ENCODE measurements at regions not wholly inside any gene's neighbourhood (a gene's known extent, or its start where the extent isn't known, plus 50 kb on each side); places are given as distances from the start of the nearest gene placed in this dataset.

DNA sequence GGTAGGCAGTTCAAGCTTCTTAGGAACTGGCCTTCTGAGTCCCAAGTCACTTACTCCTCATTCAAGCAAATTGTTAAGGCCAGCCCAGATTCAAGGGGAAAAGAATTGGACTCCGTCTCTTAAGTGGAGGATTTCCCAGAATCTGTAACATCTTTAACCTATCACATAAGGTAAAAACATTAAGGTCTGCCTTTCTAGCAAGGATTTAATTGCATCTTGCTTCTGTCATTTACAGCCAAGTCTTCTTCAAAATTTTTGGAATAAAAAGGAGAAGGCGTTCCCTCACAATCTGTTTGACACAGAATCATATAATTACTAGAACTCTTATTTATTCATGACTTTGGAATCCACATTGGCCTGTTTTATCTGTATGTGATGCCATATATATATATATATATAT, 56.5 kb upstream of the ADORA2B start:
- H3K9me3 Mint-ChIP-seq (ENCODE audit: unreplicated experiment): no peaks in the 10 kb centered on the region
- no peaks in the 10 kb centered on the region for H3K36me3 ChIP-seq (ENCODE audit: control insufficient read depth, insufficient read depth, low read length)

DNA sequence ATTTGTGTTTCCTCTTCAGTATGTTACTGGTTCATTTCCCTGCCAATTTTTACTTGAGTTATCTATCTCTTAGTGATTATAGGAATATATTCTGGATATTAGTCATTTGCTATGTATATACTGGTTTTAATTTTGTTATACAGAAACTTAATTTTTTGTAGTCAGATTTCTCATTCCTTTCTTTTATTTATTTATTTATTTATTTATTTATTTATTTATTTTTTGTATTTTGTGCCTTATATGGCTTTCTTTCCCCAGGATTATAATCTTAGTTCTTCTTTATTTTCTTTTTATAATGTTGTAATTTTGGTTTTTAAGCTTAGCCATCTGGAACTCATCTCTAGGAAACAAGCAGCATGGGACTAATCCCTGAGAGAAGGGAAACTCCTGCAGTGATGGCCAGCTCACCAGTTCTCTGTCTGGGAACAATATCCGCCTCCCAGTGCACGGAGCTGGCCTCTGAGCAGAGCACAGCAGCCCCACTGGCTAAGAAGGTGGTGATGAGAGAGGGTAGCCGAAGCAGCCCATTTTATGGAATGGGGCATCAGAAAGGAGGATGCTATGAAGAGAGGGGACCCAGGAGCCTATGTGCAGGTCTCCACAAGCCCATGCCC, 54.5 kb upstream of the ADORA2B start:
- no peaks in the 10 kb centered on the region for H3K9me3 Mint-ChIP-seq (ENCODE audit: unreplicated experiment)
- no peak overlapping the region for H3K4me3 ChIP-seq (ENCODE audit: low read depth, low read length)
- ChIA-PET POLR2A (no interaction called here), CTCF (no interaction called here)
- TF ChIP-seq CTCF (IDR thresholded peaks at IDR 0.05; ENCODE audit: insufficient read depth in 1 of 2, low read depth in 1 of 2, low read length in 1 of 2, severe bottlenecking in 1 of 2, unreplicated experiment in 1 of 2): no peak
- H3K27me3 ChIP-seq (replicated peaks; ENCODE audit: control insufficient read depth, insufficient read depth, low read length): no peaks in the 10 kb centered on the region
- intact Hi-C loops (cut with micrococcal nuclease; ENCODE audit: unreplicated experiment): no loop called here
- H3K4me3 Mint-ChIP-seq (ENCODE audit: unreplicated experiment): no peak overlapping the region
- no peak for DNase-seq
- H3K36me3 Mint-ChIP-seq (ENCODE audit: insufficient read depth, unreplicated experiment): no peaks in the 10 kb centered on the region
- no TSS peak for BruUV-seq (replicated peaks)
- peaks cover 8% of the 10 kb centered on the region for H3K4me1 ChIP-seq
- H3K9me3 ChIP-seq: no peaks in the 10 kb centered on the region
- no peaks in the 10 kb centered on the region for H3K4me1 Mint-ChIP-seq (ENCODE audit: low read depth, unreplicated experiment)
- no peak overlapping the region for H3K27ac Mint-ChIP-seq (ENCODE audit: unreplicated experiment)
- no peaks in the 10 kb centered on the region for H3K36me3 ChIP-seq (ENCODE audit: control insufficient read depth, insufficient read depth, low read length)
- H3K27me3 Mint-ChIP-seq (ENCODE audit: insufficient read depth, unreplicated experiment): no peaks in the 10 kb centered on the region

More for the DNA sequence above, 56.5 kb upstream of the ADORA2B start:
- H3K36me3 Mint-ChIP-seq (ENCODE audit: insufficient read depth, unreplicated experiment): no peaks in the 10 kb centered on the region
- no peak overlapping the region for H3K4me3 ChIP-seq (ENCODE audit: low read depth, low read length)
- no peaks in the 10 kb centered on the region; the same call in 1 of the 2 replicates for H3K4me1 ChIP-seq
- ChIA-PET CTCF (no interaction called here), POLR2A (no interaction called here)
- no peak overlapping the region for H3K4me3 Mint-ChIP-seq (ENCODE audit: unreplicated experiment)
- H3K27me3 ChIP-seq (replicated peaks; ENCODE audit: control insufficient read depth, insufficient read depth, low read length): no peaks in the 10 kb centered on the region
- BruUV-seq (replicated peaks): no TSS peak
- intact Hi-C loops (cut with micrococcal nuclease; ENCODE audit: unreplicated experiment): no loop called here
- no peak overlapping the region for H3K27ac Mint-ChIP-seq (ENCODE audit: unreplicated experiment)
- no peak for TF ChIP-seq CTCF (IDR thresholded peaks at IDR 0.05; ENCODE audit: insufficient read depth in 1 of 2, low read depth in 1 of 2, low read length in 1 of 2, severe bottlenecking in 1 of 2, unreplicated experiment in 1 of 2)
- DNase-seq: no peak
- H3K27me3 Mint-ChIP-seq (ENCODE audit: insufficient read depth, unreplicated experiment): no peaks in the 10 kb centered on the region
- H3K4me1 Mint-ChIP-seq (ENCODE audit: low read depth, unreplicated experiment): no peaks in the 10 kb centered on the region
- no peaks in the 10 kb centered on the region for H3K9me3 ChIP-seq

DNA sequence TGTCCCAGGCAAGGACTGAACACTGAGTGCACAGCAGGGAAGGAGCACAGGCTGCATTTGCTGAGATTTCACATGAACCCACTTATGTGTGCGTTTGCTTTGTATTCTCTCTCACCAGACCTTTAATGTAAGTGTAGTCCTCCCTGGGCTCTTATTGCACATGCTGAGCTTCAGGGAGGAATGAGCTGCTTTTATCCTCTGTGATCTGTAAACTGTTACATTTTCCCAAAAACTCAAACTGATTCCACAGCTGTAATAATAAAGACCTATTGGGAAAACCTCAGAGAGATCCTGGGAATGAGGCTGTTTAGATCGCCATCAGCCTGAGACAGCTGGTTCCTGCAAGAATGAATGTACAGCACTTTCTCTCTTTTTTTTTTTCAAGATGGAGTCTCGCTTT, 53.6 kb upstream of the ADORA2B start:
- Mint-ChIP-seq H3K4me1 (ENCODE audit: low read depth, unreplicated experiment) (no peaks in the 10 kb centered on the region), H3K4me3 (ENCODE audit: unreplicated experiment) (no peak overlapping the region), H3K27me3 (ENCODE audit: insufficient read depth, unreplicated experiment) (no peaks in the 10 kb centered on the region), H3K27ac (ENCODE audit: unreplicated experiment) (no peak overlapping the region), H3K36me3 (ENCODE audit: insufficient read depth, unreplicated experiment) (no peaks in the 10 kb centered on the region), H3K9me3 (ENCODE audit: unreplicated experiment) (no peaks in the 10 kb centered on the region)
- no peaks in the 10 kb centered on the region for H3K36me3 ChIP-seq (ENCODE audit: control insufficient read depth, insufficient read depth, low read length)
- CTCF ChIA-PET: no interaction called here
- H3K4me1 ChIP-seq: peaks cover 8% of the 10 kb centered on the region
- DNase-seq: no peak
- no TSS peak for BruUV-seq (replicated peaks)
- H3K4me3 ChIP-seq (ENCODE audit: low read depth, low read length): no peak overlapping the region
- intact Hi-C loops (cut with micrococcal nuclease; ENCODE audit: unreplicated experiment): no loop called here
- no peak for TF ChIP-seq CTCF (IDR thresholded peaks at IDR 0.05; ENCODE audit: insufficient read depth in 1 of 2, low read depth in 1 of 2, low read length in 1 of 2, severe bottlenecking in 1 of 2, unreplicated experiment in 1 of 2)
- H3K27me3 ChIP-seq (replicated peaks; ENCODE audit: control insufficient read depth, insufficient read depth, low read length): no peaks in the 10 kb centered on the region
- POLR2A ChIA-PET: no interaction called here
- no peaks in the 10 kb centered on the region for H3K9me3 ChIP-seq

Data from Caco-2 (cell line).